Upper lobe of left lung (tissue), 6 donors: ENCODE measurements at regions not wholly inside any gene's neighbourhood (a gene's known extent, or its start where the extent isn't known, plus 50 kb on each side); places are given as distances from the start of the nearest gene placed in this dataset.

Source experiments
- ATAC-seq, 2 donors: fragments of 200-7000 bp; cut with Tn5 transposase; one replicate each; pipeline ENCODE4 v1.9.1; 2022; ENCODE audit warnings: mild to moderate bottlenecking in 2 of 2, moderate library complexity in 2 of 2; ENCODE audit not compliant: low FRiP score in 2 of 2
- DNase-seq, 2 donors: peaks; one replicate each; pipeline ENCODE4 v3.0.0-alpha.2; 2019 to 2020
- H3K27ac ChIP-seq, 4 donors: fragments of 200-600 bp; sonication (generic); one replicate each; pipeline ENCODE4 v1.5.1; 2016 to 2019
- H3K27me3 ChIP-seq, 4 donors: fragments of 200-600 bp; sonication (generic); one replicate each; pipeline ENCODE4 v1.5.1; 2017 to 2019
- H3K36me3 ChIP-seq, 4 donors: fragments of 200-600 bp; sonication (generic); one replicate each; pipeline ENCODE4 v1.5.1; 2016 to 2019
- H3K4me1 ChIP-seq, 4 donors: fragments of 200-600 bp; sonication (generic); one replicate each; pipeline ENCODE4 v1.5.1; 2018 to 2019
- H3K4me3 ChIP-seq, 4 donors: fragments of 200-600 bp; sonication (generic); one replicate each; pipeline ENCODE4 v1.5.1; 2017 to 2019; ENCODE audit warnings: mild to moderate bottlenecking in 2 of 4, moderate library complexity in 1 of 4
- H3K9me3 ChIP-seq, 4 donors: fragments of 200-600 bp; sonication (generic); one replicate each; pipeline ENCODE4 v1.5.1; 2018 to 2019
- CTCF ChIP-seq, 6 experiments: fragments of 450-650 bp in 4 of 6; fragments of 200-600 bp in 2 of 6; sonication (generic) in 2 of 6; IDR thresholded peaks; one replicate each; pipeline ENCODE4 v1.5.1; 2016 to 2019; ENCODE audit warnings: antibody characterized with exemption in 6 of 6
- EP300 ChIP-seq, 4 donors: sonication (generic); formaldehyde crosslinking; IDR thresholded peaks; one replicate each; pipeline ENCODE4 v1.5.1; 2017; ENCODE audit warnings: antibody characterized with exemption in 4 of 4, control low read depth in 2 of 4
- POLR2A ChIP-seq, 4 donors: fragments of 450-650 bp; IDR thresholded peaks; one replicate each; pipeline ENCODE4 v1.5.1; 2016 to 2017; ENCODE audit warnings: antibody characterized with exemption in 4 of 4, mild to moderate bottlenecking in 2 of 4
- POLR2AphosphoS5 ChIP-seq, 2 donors: sonication (generic); formaldehyde crosslinking; IDR thresholded peaks; one replicate each; pipeline ENCODE4 v1.5.1; 2017; ENCODE audit warnings: antibody characterized with exemption in 2 of 2
- WGBS, 2 donors: methylation state at CpG; one replicate each; pipeline ENCODE4 v1.1.5; 2017 to 2018; 5-methylcytosine and 5-hydroxymethylcytosine counted together
- small RNA-seq, 4 donors: library from RNA; depleted of rRNA; stranded (forward); fragments of <200 nt; gene quantifications; one replicate each; pipeline ENCODE3, GENCODE V24; 2016
- donor health status: DM: no; HTN: no; CAD: no; lungs with moderate emphysema.
- donor health status: DM: no; HTN: yes; CAD: no; lungs with severe emphysema.

- H3K4me1 ChIP-seq: no peaks in the 10 kb centered on the region
- no peak overlapping the region for H3K27ac ChIP-seq
- TF ChIP-seq POLR2AphosphoS5 (IDR thresholded peaks at IDR 0.05): no peak
- no peak for TF ChIP-seq POLR2A (IDR thresholded peaks at IDR 0.05)
- no peak for TF ChIP-seq EP300 (IDR thresholded peaks at IDR 0.05)
- no peak for TF ChIP-seq CTCF (IDR thresholded peaks at IDR 0.05)
- H3K9me3 ChIP-seq: no peaks in the 10 kb centered on the region
- ATAC-seq (no peak), DNase-seq (no peak)
- WGBS, 2 donors: 82 to 91% methylated on average over 15 of the region's 15 CpGs
- H3K4me3 ChIP-seq: no peak overlapping the region
- no peaks in the 10 kb centered on the region for H3K36me3 ChIP-seq
- no peaks in the 10 kb centered on the region for H3K27me3 ChIP-seq
These were observed 54.9 kb upstream of the SASH1 start for GRCh38 chr6:148287623-148288333.

GRCh38 chr6:148288541-148288940 lies 54.1 kb upstream of the SASH1 start:
- no peak for TF ChIP-seq EP300 (IDR thresholded peaks at IDR 0.05)
- no peak for TF ChIP-seq POLR2AphosphoS5 (IDR thresholded peaks at IDR 0.05)
- no peak for TF ChIP-seq POLR2A (IDR thresholded peaks at IDR 0.05)
- TF ChIP-seq CTCF (IDR thresholded peaks at IDR 0.05): no peak
- no peaks in the 10 kb centered on the region for H3K9me3 ChIP-seq
- 90 to 93% methylated on average over 4 of the region's 4 CpGs for WGBS, 2 donors
- no peaks in the 10 kb centered on the region for H3K36me3 ChIP-seq
- H3K4me3 ChIP-seq: no peak overlapping the region
- H3K27me3 ChIP-seq: no peaks in the 10 kb centered on the region
- no peak for ATAC-seq
- no peaks in the 10 kb centered on the region for H3K4me1 ChIP-seq
- H3K27ac ChIP-seq: no peak overlapping the region
- no peak for DNase-seq

- no peaks in the 10 kb centered on the region for H3K4me1 ChIP-seq
- H3K36me3 ChIP-seq: no peaks in the 10 kb centered on the region
- DNase-seq (no peak), ATAC-seq (no peak)
- 76 to 88% methylated on average over 6 of the region's 6 CpGs for WGBS, 2 donors
- H3K4me3 ChIP-seq: no peak overlapping the region
- H3K9me3 ChIP-seq: no peaks in the 10 kb centered on the region
- H3K27me3 ChIP-seq: no peaks in the 10 kb centered on the region
- no peak overlapping the region for H3K27ac ChIP-seq
- no peak for TF ChIP-seq EP300 (IDR thresholded peaks at IDR 0.05)
- no peak for TF ChIP-seq POLR2AphosphoS5 (IDR thresholded peaks at IDR 0.05)
- no peak for TF ChIP-seq CTCF (IDR thresholded peaks at IDR 0.05)
- TF ChIP-seq POLR2A (IDR thresholded peaks at IDR 0.05): no peak
These were observed 53.5 kb upstream of the SASH1 start for GRCh38 chr6:148289153-148289552.

- 23 to 42% methylated on average over 1 of the region's 1 CpG for WGBS, 2 donors
- Histone ChIP-seq H3K27me3 (no peaks in the 10 kb centered on the region), H3K9me3 (no peaks in the 10 kb centered on the region), H3K4me1 (no peaks in the 10 kb centered on the region), H3K4me3 (no peak overlapping the region), H3K36me3 (no peaks in the 10 kb centered on the region), H3K27ac (no peak overlapping the region)
- ATAC-seq (no peak), DNase-seq (no peak)
- TF ChIP-seq EP300 (IDR thresholded peaks at IDR 0.05) (no peak), POLR2AphosphoS5 (IDR thresholded peaks at IDR 0.05) (no peak), POLR2A (IDR thresholded peaks at IDR 0.05) (no peak), CTCF (IDR thresholded peaks at IDR 0.05) (no peak)
These were observed 50.8 kb upstream of the SASH1 start for GRCh38 chr6:148291876-148292275.

Small RNA genes lying in the stretch of these regions (small RNA-seq; reads per million reads assigned to genes)
- gene RNU6-1222P: 0 reads per million in 4 donors
